GM12865 (cell line): ENCODE measurements at regions not wholly inside any gene's neighbourhood (a gene's known extent, or its start where the extent isn't known, plus 50 kb on each side); places are given as distances from the start of the nearest gene placed in this dataset.

Experiments
- DNase-seq: peaks from one replicate; pipeline ENCODE4 v3.0.0; 2010; ENCODE audit warnings: low read depth
- H3K4me3 ChIP-seq: 2 replicates; pipeline ENCODE4 v1.5.1; 2011; ENCODE audit warnings: mild to moderate bottlenecking, low read depth, low read length, control low read depth
- TF ChIP-seq, protein P1 (sequence below): IDR thresholded peaks from 2 replicates; pipeline ENCODE4 v1.5.1; 2011; ENCODE audit warnings: low read length, control low read depth, low read depth, inconsistent platforms; ENCODE audit not compliant: insufficient read depth; ENCODE audit errors: missing control alignments

DNA sequence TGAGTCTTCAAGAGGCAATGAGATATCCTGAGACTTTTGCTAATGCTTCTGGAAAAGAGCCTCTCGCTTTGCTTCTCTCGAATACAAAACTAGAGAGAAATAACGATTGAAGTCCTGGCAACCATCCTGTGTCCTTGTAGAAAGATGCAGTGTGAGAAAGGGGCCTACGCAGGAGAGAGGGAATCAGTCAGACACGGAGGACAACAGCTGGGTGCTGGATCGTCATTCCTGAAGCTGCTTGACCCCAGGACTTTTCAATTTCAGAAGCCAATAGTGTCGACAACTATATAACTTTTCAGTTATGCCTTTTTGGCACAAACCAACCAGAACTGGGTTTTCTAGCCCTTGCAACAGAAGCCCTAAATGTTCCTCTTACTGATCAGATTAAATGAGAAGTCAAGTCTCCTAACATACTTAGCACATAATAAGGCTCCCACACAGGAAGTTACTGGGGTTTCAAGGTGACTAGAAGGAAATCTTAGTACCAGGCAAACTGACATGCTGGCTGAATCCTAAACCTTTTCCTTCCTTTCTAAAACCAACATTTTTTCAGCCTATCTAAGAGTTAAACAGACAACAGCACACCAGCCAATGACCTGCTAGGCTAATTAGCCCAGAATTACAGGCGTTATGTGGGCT, 755.6 kb downstream of the MED13L start:
- H3K4me3 ChIP-seq: no peak overlapping the region
- DNase-seq: peak; percentile 60
- TF ChIP-seq, protein P1, sequence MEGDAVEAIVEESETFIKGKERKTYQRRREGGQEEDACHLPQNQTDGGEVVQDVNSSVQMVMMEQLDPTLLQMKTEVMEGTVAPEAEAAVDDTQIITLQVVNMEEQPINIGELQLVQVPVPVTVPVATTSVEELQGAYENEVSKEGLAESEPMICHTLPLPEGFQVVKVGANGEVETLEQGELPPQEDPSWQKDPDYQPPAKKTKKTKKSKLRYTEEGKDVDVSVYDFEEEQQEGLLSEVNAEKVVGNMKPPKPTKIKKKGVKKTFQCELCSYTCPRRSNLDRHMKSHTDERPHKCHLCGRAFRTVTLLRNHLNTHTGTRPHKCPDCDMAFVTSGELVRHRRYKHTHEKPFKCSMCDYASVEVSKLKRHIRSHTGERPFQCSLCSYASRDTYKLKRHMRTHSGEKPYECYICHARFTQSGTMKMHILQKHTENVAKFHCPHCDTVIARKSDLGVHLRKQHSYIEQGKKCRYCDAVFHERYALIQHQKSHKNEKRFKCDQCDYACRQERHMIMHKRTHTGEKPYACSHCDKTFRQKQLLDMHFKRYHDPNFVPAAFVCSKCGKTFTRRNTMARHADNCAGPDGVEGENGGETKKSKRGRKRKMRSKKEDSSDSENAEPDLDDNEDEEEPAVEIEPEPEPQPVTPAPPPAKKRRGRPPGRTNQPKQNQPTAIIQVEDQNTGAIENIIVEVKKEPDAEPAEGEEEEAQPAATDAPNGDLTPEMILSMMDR: no peak

GRCh38 chr12:115519887-115520286, 757.6 kb downstream of the MED13L start:
- DNase-seq: no peak
- no peak overlapping the region for H3K4me3 ChIP-seq
- TF ChIP-seq, protein P1: no peak

DNA sequence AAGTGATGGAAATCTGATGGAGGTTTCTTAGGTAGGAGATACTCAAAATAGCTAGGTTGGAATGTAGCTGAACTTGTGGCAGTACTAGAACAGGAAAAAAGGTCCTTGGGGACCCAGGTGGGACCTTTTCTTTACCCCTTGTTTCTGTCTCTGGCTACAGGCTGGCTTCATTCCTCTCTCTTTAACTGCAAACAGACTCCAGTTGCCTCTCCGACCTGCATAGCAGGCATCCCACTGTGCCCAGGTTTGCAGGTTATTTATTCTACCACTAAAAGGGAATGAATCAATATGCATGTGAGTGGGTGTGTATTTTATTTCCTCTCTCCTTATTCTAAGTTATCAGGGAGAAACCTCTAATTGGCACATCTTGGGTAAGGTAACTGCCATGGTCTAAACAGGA, 758.1 kb downstream of the MED13L start:
- no peak for DNase-seq
- TF ChIP-seq, protein P1: no peak

DNA sequence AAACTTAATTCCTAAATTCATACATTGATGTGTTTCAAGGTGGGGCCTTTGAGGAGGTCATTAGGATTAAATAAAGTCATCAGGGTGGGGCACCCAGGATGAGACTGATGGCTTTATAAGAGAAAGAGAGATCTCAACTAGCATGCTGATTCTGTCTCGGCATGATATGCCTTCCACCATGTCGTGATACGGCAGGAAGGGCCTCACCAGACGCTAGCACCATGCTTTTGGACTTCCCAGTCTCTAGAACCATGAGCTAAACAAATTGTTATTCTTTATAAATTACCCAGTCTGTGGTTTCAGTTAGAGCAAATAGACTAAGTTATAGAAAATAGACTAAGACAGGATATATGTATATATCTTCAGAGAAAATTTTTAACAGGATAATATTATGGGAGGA, 759.6 kb downstream of the MED13L start:
- DNase-seq: no peak
- TF ChIP-seq, protein P1: no peak
- H3K4me3 ChIP-seq: no peak overlapping the region

More for the DNA sequence above, 758.1 kb downstream of the MED13L start:
- H3K4me3 ChIP-seq: no peak overlapping the region

DNA sequence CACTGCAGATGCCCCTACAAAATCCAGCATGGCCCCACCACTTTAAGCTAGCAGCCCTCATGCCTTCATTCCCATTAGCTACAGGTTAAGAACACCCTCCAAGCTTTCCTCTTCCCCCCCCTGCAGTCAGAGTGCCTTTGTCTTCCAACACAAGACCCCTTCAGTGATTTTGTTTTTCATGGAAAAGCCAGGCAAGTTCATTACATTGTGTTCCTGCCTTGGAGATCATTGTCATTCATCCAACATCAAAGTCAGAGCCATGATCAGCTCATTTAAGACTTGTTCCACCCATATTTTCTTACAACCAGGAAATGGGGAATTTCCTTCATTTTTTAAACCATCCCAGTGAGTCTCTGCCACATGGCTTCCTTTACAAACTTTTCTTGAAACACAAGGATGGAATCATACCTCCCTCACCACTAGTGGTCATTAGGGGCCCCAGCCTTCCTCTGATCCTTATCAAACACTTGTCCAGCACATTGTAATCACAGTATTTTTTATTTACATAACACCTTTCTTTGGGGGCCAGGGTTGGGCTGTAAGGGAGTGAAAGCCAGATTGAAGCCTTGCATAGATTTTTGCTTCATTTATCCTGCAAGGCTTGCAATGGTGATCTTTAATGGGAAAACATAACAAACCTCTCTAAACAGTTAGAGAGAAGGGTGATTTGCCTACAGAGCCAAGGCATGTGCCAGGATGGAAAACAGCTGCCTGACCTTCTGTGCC, 765.3 kb downstream of the MED13L start:
- DNase-seq: no peak
- TF ChIP-seq, protein P1: no peak
- no peak overlapping the region for H3K4me3 ChIP-seq

DNA sequence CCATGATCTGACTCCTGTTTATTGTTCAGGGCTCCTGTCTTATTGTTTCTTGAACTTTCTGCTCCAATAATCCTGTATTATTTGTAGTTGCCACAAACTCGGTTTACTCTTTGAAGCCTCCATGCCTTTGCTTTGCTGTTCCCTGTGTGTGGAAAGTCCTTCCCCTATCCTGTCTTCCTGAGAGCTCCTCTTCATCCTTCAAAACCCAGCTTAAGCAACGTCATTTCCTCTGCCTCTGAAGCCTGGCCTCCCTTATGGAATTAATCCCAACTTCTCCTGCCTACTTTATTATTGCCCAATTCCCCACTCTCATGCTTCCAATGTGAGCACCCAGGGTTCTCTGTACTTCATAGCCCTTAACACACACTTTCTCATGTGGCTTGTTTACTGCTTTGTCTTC, 766.2 kb downstream of the MED13L start:
- TF ChIP-seq, protein P1: no peak
- DNase-seq: no peak
- H3K4me3 ChIP-seq: no peak overlapping the region

DNA sequence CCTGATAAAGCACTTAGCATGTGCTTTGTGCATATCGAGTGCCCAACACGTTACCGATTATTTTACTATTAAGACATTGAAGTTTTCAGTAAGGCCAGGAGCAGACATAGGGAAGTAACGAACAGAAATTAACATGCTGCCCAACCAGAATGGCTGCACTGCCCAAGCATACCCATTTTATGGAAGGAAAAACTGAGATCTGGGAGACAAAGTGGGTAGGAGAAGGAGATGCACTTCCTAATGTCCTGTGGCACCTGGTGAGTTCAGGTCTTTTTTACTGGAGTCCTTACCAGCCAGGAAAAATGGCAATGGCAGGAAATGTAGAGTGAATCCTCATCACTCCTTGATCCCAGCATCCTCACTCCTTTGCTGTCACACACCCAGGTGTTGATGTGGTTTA, 768.5 kb downstream of the MED13L start:
- no peak overlapping the region for H3K4me3 ChIP-seq
- TF ChIP-seq, protein P1: no peak
- DNase-seq: no peak
